ENCODE measurements at regions not wholly inside any gene's neighbourhood (a gene's known extent, or its start where the extent isn't known, plus 50 kb on each side); places are given as distances from the start of the nearest gene placed in this dataset.

DNA sequence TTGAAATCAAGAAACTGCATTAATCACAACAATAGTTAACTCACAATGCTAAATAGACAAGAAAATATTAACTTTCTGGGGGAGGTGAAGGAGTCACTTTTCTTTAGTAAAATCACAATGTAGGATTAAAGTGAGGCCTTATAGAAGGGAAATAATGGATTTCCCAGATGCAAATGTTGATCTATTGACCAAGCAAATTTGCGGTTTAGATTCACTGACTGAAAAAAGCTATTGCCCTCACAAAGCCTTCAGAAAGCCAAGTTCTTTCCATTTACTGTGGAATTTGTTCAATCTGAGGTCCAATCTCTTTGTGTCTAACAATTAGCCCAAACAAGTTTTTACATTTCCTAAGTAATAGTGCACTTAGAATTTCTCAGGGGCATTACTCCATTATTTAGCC lies 95.1 kb upstream of the PTCHD4 start:
- no peak for DNase-seq

DNA sequence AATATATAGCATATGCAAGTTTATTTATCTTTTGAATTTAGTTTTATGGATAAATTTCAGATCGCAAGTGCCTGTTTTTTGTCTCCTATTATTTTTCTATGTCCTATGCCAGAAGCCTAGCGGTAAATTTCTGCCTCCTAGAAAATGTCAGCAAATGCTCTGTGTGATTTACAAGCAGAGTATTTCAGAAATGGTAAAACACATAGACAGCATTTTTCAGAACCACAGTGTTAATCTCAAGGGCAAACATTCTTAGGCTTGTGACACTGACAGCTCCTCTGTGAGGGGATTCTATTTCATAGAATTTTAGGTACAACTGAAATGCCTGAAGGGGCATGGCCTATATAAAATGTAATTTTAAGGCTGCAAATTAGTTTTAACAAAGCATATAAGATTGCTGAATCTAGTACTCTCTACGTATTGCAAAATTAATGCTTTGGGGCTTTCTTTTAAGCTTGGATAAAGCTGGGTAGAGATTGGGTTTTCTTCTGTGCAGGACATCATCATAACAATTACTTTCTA lies 89.9 kb upstream of the PTCHD4 start:
- no peak for DNase-seq

DNA sequence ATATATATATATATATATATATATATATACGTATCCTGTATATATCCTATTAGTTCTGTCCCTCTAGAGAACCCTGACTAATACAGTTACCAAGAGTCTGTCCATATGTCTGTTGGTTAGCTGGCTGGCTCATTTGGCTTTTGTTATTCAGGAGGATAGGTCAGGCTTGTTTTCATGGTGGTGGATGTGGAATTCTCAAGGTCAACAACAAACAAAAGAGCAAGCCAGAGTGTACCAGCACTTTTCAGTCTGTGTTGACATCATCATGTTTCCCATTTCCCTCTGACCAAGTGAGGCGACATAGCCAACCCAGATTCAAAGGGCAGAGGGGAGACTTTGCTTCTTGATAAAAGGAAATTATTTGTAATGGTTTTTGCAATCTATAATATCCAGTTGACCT lies 88.5 kb upstream of the PTCHD4 start:
- no peak for DNase-seq

DNA sequence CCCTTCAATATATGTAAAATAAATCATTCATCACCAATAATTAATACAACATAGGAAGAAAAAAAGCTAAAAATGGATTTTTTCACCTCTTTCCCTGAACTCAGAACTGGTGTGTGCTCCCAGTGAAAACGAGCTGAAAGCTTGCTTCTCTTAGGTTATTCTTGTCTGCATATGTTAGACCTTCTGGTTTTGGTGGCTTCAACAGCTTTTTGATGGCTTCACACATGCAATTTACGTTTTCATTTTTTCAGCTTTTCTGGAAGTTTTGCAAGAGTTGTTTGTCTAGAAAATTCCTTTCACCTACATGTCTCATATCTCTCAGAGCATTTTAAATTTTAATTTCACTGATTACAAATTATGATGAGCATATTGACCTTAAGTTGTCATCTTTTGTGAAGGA lies 86.9 kb upstream of the PTCHD4 start:
- DNase-seq = no peak

DNA sequence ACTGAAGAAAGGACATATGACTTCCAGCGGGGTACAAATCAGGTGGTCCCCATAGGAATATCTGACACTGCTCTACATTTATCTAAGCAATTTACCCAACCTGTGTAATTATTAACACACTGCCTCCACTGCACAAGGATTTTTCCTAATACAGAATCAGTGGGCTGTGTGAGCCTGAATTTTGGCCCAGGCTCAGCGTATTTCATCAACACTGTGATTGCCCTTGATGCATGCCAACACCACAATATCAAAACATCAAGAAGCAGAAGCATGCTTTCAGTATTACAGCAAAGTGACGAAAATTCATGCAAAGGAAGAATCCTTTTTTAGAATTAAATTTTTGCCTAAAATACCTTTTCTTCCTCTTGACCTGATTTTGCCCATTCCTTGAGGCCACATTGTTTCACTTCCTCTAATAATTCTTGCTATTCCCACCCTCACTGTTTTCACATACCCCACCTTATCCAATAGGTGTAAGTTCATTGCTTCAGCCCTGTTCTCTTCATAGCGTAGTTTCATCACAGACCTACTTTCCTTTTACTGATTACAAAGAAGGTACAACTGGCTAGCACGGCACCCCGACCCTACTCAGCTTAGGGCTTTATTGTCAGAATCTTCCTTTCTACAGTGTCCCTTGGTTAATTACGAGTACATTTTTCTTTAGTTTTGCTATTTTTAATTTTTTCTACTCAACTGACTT lies 83.7 kb upstream of the PTCHD4 start:
- DNase-seq = no peak

DNA sequence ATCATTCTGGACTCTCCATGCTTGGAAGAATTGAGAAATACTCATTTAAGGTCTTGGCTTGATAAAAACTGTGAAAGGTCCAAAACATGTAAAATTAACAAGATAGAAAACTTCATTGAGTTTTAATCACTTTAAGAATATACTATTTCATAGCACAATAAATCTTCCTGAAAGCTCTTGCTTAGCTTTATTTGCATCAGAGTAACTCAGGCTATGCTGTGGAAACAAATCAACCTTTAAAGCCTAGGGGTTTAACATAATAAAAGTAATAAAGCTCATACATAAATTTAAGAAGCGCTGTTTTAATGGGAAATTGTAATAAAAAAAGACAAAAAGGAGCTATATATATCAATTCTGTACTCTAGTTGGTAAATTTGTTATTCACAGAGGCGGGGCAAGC lies 77.2 kb upstream of the PTCHD4 start:
- no peak for DNase-seq

DNA sequence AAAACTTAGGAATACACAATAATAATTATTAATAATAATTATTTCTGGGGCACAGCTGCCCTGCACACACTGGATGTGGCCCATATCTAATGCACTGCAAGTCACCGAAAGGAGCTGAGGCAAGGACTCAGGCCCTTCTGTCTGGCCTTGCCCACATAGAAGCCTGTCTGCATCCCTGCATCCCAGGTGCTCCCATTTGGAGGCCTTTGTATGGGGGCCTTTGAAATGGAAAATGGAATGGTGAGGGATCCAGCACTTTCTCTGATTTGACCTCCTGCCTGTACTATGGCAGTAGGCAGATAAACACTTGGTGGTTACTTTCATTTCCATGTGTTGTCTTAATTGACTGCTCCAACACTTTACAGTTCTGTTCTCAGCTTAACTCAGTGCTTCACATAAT lies 75.7 kb upstream of the PTCHD4 start:
- no peak for DNase-seq

DNA sequence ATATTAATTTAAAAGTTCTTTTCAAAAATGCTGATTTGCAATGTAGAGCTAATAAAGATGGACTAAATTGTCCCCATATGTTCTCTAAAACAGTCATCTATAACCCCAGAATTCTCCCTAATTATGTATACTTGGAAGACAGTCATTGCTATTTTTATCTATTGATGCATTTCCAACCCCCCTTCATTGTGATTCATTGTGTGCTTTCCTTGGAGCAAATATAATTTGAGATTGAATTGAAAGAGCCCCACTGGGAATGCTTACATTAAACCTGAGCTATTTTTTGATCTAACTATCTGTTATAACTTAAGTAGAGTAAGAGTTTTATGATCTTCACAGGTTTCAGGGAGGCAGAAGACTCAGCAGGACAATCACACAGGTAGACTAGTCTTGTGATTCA lies 73.7 kb upstream of the PTCHD4 start:
- no peak for DNase-seq

DNA sequence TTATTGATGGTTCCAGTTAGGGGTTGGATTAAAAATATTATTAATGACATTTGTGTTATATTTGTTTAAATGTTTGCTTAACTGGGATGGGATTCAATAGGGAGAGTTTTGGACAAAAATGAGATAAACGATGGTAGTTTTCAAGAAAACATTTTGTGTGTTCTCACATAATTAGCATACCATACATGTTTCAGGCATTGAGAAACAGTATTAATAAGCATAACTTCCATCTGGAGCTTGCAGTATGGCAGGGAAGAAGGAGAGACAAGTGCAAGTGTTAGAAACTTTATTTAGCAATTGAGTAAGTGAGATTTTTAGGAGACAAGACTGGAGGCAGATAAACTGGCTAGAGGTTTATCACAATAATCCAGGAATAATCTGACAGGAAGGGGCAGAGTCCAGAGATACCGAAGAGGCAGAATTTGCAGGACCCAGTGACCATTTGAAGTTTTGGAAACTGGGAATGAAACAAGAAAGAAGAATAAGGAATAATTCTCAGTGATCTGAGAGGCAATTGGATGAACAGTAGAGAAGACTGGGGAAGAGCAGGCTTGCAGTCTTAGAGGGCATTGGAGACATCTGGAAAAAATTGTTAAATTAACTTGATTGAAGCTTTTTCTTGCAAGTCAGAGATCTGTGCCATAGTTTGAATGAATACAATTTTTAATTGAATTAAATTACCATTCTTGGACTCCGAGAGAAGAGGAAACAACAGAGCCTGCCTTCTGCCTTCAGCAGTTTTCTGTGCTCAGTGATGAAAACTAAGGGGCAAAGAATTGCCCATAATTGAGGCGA lies 73.0 kb upstream of the PTCHD4 start:
- DNase-seq = no peak

DNA sequence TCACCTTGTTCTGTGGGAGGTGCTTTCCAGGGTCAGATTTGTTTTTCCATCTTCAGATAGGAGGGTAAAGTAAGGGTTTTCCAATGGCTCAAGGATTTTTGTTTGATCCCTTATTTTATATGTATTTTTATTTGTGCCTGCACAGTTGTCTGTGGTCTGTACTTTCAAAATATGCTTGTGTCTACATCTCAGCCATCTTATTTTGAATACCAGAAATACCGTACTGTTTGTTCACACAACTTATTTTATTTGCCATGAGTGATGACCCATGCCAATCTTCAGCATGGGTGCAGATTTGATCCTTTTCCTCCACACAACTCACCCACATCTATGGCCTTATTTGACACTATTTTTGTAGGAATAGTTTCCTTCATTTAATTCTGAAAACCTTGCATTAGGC lies 72.2 kb upstream of the PTCHD4 start:
- DNase-seq = no peak

DNA sequence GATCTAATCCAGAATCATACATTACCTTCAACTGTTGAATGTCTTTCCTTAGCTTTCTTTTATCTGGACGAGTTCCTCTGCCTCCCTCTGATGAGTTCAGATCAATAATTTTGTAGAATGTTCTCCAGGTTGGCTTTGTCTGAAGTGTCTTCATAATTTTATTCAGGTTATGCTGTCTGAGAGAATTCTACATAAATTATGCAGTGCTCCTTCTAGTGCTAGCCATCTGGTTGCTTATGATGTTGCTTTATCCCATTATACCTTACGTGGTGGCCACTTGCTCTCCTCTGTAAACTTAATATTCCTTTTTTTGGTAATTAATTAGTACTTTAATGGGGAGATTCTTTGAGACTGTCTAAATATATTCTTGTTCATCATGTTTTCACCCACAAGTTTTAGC lies 67.7 kb upstream of the PTCHD4 start:
- no peak for DNase-seq

DNA sequence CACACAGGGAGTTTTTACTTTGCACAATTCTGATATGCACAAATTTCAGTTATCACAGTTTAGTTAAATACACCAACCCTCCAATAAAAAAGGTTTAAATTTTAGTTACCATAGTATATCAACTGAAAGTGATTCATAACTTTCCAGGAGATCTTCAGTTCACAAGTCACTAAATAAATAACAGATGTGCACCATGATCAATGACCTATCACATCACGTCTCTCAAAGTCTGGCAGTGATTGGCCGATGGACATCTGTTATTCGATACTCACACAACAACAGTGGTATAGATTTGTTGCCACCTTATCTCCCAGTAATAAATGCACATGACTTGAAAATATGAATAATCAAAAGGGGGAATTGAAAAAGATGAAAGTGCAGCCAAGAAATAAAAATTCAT lies 66.8 kb upstream of the PTCHD4 start:
- no peak for DNase-seq

DNA sequence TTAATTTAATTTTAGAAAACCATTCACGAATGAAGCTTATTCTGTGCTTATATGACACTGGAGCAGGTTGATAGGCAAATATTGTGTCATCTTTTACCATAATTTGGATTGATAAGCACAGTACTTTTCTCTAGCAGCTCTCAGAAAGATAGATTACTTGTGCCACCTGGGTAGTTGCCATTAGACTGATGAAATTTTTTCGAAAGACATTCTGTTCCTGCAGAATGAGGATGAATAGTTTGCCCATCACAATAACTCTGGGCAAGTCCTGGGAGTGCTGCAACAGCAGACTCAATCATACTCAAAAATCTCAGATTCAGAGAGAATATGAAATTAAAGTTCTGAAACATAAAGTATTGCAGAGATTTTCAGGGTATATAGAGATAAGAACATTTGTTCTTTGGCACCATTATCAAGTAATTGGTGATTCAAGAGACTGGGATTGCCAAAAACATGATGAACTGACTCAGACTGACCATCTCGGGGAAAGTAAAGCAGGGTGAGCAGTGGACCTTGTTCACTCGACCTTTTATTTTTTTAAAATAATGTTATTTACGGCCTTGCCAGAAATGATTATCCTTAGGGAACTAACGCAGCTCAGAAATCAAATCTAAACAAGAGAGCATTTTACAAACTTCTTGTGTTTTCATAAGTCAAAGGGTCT lies 65.8 kb upstream of the PTCHD4 start:
- DNase-seq = no peak

DNA sequence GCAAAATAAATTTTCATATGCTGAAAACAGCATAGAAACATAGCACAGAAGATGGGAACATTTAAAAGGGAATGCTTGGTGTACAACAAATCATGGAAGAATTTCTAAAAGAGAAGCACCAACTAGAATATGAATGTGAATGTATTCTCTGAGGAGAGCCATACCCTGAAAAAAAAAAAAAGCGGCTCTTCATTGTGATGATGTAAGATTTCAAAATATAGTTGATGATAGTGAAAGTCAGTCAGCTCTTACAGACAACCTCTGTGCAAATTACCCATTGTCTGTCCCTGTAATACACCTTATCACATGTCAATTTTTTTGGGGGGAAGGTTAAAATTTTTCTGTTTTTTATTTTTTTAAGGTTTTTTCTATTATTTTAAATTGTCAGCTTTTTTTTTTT lies 58.6 kb upstream of the PTCHD4 start:
- no peak for DNase-seq

Data from stimulated activated CD4-positive, alpha-beta T cell treated with anti-CD3 and anti-CD28 coated beads, Interleukin-2, amount 100 ng/mL, for 24 hours (primary cell).